K562 (cell line): ENCODE measurements at regions not wholly inside any gene's neighbourhood (a gene's known extent, or its start where the extent isn't known, plus 50 kb on each side); places are given as distances from the start of the nearest gene placed in this dataset.

ENCODE experiments used
- CTCF ChIP-seq, 3 experiments: IDR thresholded peaks in 2 of 3; conservative IDR thresholded peaks in 1 of 3; 2 replicates each; pipeline ENCODE4 v1.5.1; 2011 to 2012; ENCODE audit warnings: low read length in 3 of 3, mild to moderate bottlenecking in 3 of 3, control low read depth in 2 of 3, improper control_type of control experiment in 1 of 3, inconsistent platforms in 1 of 3, low read depth in 1 of 3, mixed read lengths in 1 of 3, moderate library complexity in 1 of 3; ENCODE audit not compliant: insufficient read depth in 2 of 3
- CUX1 ChIP-seq: fragments of 200-800 bp; sonication (Bioruptor generic); IDR thresholded peaks from 2 replicates; pipeline ENCODE4 v1.6.1; 2016; ENCODE audit warnings: missing genetic modification characterization, missing compliant biosample characterization
- FOXA1 ChIP-seq: fragments of 450-650 bp; IDR thresholded peaks from 2 replicates; pipeline ENCODE4 v1.6.1; 2016; ENCODE audit warnings: mild to moderate bottlenecking, borderline replicate concordance
- POLR2A ChIP-seq: fragments of 450-650 bp; conservative IDR thresholded peaks from 2 replicates; pipeline ENCODE4 v1.6.1; 2016
- SMARCC2 ChIP-seq: fragments of 450-650 bp; IDR thresholded peaks from 2 replicates; pipeline ENCODE4 v1.6.1; 2017; ENCODE audit warnings: antibody characterized with exemption, moderate library complexity, mild to moderate bottlenecking, low read depth
- SP1 ChIP-seq: sonication (generic); formaldehyde crosslinking; IDR thresholded peaks from 2 replicates; pipeline ENCODE4 v1.8.1; 2022; ENCODE audit warnings: mild to moderate bottlenecking, missing genetic modification reagents
- STAT5B ChIP-seq: fragments of 250-450 bp; sonication (Bioruptor Pico); IDR thresholded peaks from 2 replicates; pipeline ENCODE4 v1.8.0; 2021; ENCODE audit warnings: mild to moderate bottlenecking, inconsistent platforms
- ZNF274 ChIP-seq: IDR thresholded peaks from 2 replicates; pipeline ENCODE4 v1.6.1; 2011; ENCODE audit warnings: low read depth, mild to moderate bottlenecking, low read length, moderate library complexity, borderline replicate concordance
- TF ChIP-seq, protein P1 (sequence below): fragments of 450-650 bp; IDR thresholded peaks from 2 replicates; pipeline ENCODE4 v1.6.1; 2016; ENCODE audit warnings: missing biosample characterization, missing genetic modification characterization

DNA sequence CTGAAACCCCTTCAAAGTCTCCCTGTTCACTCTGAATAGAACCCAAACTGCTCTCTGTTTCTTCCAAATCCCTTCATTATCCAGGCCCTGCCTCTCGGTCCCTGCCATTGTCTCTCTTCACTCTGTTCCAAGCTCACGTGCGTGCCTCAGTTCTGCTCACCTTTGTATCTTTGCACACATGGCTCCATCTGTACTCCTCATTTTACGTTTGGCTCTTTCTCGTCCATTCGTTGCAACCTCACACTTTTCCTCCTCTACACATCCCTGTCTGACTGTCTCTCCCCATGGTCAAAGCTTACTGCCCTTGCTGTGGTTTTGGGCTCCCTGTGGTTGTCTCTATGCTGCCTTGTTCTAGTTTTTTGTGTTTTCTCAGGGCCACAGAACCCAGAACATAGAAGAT is 1054.5 kb downstream of the BCL11B start:
- TF ChIP-seq SP1 (CRISPR knock-in tag) (no peak), STAT5B (CRISPR knock-in tag) (no peak), POLR2A (no peak), FOXA1 (no peak), SMARCC2 (no peak), ZNF274 (no peak), CTCF (IDR thresholded peaks at IDR 0.05 in 2 of 3, conservative IDR thresholded peaks at IDR 0.05 in 1 of 3; ENCODE audit: insufficient read depth in 2 of 3, low read depth in 1 of 3, low read length in 3 of 3) (no peak), CUX1 (CRISPR knock-in tag) (no peak)
- TF ChIP-seq, protein P1, sequence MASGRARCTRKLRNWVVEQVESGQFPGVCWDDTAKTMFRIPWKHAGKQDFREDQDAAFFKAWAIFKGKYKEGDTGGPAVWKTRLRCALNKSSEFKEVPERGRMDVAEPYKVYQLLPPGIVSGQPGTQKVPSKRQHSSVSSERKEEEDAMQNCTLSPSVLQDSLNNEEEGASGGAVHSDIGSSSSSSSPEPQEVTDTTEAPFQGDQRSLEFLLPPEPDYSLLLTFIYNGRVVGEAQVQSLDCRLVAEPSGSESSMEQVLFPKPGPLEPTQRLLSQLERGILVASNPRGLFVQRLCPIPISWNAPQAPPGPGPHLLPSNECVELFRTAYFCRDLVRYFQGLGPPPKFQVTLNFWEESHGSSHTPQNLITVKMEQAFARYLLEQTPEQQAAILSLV (tag) = no peak
